Calu3 (cell line): ENCODE measurements at regions not wholly inside any gene's neighbourhood (a gene's known extent, or its start where the extent isn't known, plus 50 kb on each side); places are given as distances from the start of the nearest gene placed in this dataset.
A peak's percentile ranks its signal among the peaks of the same experiment; 100 is the strongest.

Experiments used
- BruUV-seq: library from RNA; stranded (reverse); fragments of 400-500 nt; replicated peaks from 2 replicates; lab custom pipeline; 2021; lab: Mats Ljungman, UMichigan
- CTCF ChIA-PET: fragments of 300-600 bp; sonication (Branson Sonifier 250); formaldehyde crosslinking; loops from one replicate; lab custom pipeline; 2022; ENCODE audit warnings: antibody characterized with exemption; lab: Charles Lee
- DNase-seq: peaks from one replicate; pipeline ENCODE4 v3.0.0; 2022
- H3K27ac Mint-ChIP-seq: one replicate; pipeline ENCODE4 v1.8.0; 2022; ENCODE audit warnings: mixed read lengths; ENCODE audit not compliant: unreplicated experiment
- H3K27me3 Mint-ChIP-seq: one replicate; pipeline ENCODE4 v1.8.0; 2022; ENCODE audit warnings: mixed read lengths; ENCODE audit not compliant: unreplicated experiment
- H3K36me3 Mint-ChIP-seq: one replicate; pipeline ENCODE4 v1.8.0; 2022; ENCODE audit warnings: mild to moderate bottlenecking, moderate library complexity, mixed read lengths; ENCODE audit not compliant: insufficient read depth, unreplicated experiment
- H3K4me1 Mint-ChIP-seq: one replicate; pipeline ENCODE4 v1.8.0; 2022; ENCODE audit warnings: mild to moderate bottlenecking, low read depth, mixed read lengths; ENCODE audit not compliant: unreplicated experiment
- H3K4me3 Mint-ChIP-seq: one replicate; pipeline ENCODE4 v1.8.0; 2022; ENCODE audit warnings: mild to moderate bottlenecking, low read depth, moderate library complexity, mixed read lengths; ENCODE audit not compliant: unreplicated experiment
- H3K9me3 Mint-ChIP-seq: one replicate; pipeline ENCODE4 v1.8.0; 2022; ENCODE audit warnings: low read depth, mixed read lengths; ENCODE audit not compliant: unreplicated experiment
- CTCF ChIP-seq: fragments of 200-600 bp; IDR thresholded peaks from one replicate; pipeline ENCODE4 v1.8.0; 2022; ENCODE audit warnings: antibody characterized with exemption; ENCODE audit not compliant: unreplicated experiment
- intact Hi-C: fragments of 100-400 bp; cut with micrococcal nuclease; formaldehyde crosslinking; loops from one replicate; pipeline ENCODE4 v1.10.0; 2022; ENCODE audit not compliant: unreplicated experiment

- Mint-ChIP-seq H3K36me3 (peaks cover 22% of the 10 kb centered on the region), H3K27me3 (no peaks in the 10 kb centered on the region), H3K4me1 (no peaks in the 10 kb centered on the region), H3K4me3 (no peak overlapping the region), H3K27ac (no peak overlapping the region), H3K9me3 (no peaks in the 10 kb centered on the region)
- intact Hi-C loops = no loop called here
- no peak for TF ChIP-seq CTCF
- no TSS peak for BruUV-seq
- no peak for DNase-seq
- CTCF ChIA-PET = interaction anchor here (1.2 kb wide), 1 partner anchor 156 kb away, joined by 10 read pairs; no protein-coding TSS in a partner anchor
Observed at GRCh38 chr3:107428051-107428858, 51.0 kb downstream of the CCDC54 start.

GRCh38 chr3:107429320-107430181 is 52.3 kb downstream of the CCDC54 start:
- peak; percentile 66 for TF ChIP-seq CTCF
- Mint-ChIP-seq H3K9me3 (no peaks in the 10 kb centered on the region), H3K27ac (no peak overlapping the region), H3K4me3 (peak overlapping the region; percentile 71), H3K4me1 (no peaks in the 10 kb centered on the region), H3K27me3 (no peaks in the 10 kb centered on the region), H3K36me3 (peaks cover 22% of the 10 kb centered on the region)
- CTCF ChIA-PET = interaction anchor here (0.5 to 2.9 kb wide), 4 partner anchors 8 to 158 kb away, joined by 3 to 16 read pairs (median 4); no protein-coding TSS in a partner anchor
- no TSS peak for BruUV-seq
- intact Hi-C loops = no loop called here
- peak; percentile 79 for DNase-seq

GRCh38 chr3:107430214-107430995 is 53.2 kb downstream of the CCDC54 start:
- TF ChIP-seq CTCF = no peak
- no peaks in the 10 kb centered on the region for H3K4me1 Mint-ChIP-seq
- H3K27ac Mint-ChIP-seq = no peak overlapping the region
- TSS peak; percentile 52 for BruUV-seq
- intact Hi-C loops = no loop called here
- peak; percentile 11 for DNase-seq
- H3K9me3 Mint-ChIP-seq = no peaks in the 10 kb centered on the region
- CTCF ChIA-PET = interaction anchor here (1.1 to 2.9 kb wide), 3 partner anchors 9 to 159 kb away, joined by 3 to 16 read pairs (median 6); no protein-coding TSS in a partner anchor
- H3K4me3 Mint-ChIP-seq = peak overlapping the region; percentile 71
- H3K27me3 Mint-ChIP-seq = no peaks in the 10 kb centered on the region
- H3K36me3 Mint-ChIP-seq = peaks cover 22% of the 10 kb centered on the region

- DNase-seq = no peak
- no peak for TF ChIP-seq CTCF
- H3K4me1 Mint-ChIP-seq = no peaks in the 10 kb centered on the region
- no TSS peak for BruUV-seq
- H3K9me3 Mint-ChIP-seq = no peaks in the 10 kb centered on the region
- H3K36me3 Mint-ChIP-seq = peaks cover 22% of the 10 kb centered on the region
- intact Hi-C loops = no loop called here
- no peak overlapping the region for H3K27ac Mint-ChIP-seq
- H3K4me3 Mint-ChIP-seq = peak overlapping the region; percentile 71
- H3K27me3 Mint-ChIP-seq = no peaks in the 10 kb centered on the region
- CTCF ChIA-PET = interaction anchor here (0.7 to 2.9 kb wide), 5 partner anchors 10 to 1152 kb away, joined by 3 to 16 read pairs (median 5); no protein-coding TSS in a partner anchor
Observed at GRCh38 chr3:107430996-107431245, 53.7 kb downstream of the CCDC54 start.
